ENCODE measurements at regions not wholly inside any gene's neighbourhood (a gene's known extent, or its start where the extent isn't known, plus 50 kb on each side); places are given as distances from the start of the nearest gene placed in this dataset.
A peak's percentile ranks its signal among the peaks of the same experiment; 100 is the strongest.
"Not testable (repeated sequence)": the region's sequence is repeated elsewhere in the genome, so short reads cannot be mapped to it uniquely, and the experiment has no call there.

DNA sequence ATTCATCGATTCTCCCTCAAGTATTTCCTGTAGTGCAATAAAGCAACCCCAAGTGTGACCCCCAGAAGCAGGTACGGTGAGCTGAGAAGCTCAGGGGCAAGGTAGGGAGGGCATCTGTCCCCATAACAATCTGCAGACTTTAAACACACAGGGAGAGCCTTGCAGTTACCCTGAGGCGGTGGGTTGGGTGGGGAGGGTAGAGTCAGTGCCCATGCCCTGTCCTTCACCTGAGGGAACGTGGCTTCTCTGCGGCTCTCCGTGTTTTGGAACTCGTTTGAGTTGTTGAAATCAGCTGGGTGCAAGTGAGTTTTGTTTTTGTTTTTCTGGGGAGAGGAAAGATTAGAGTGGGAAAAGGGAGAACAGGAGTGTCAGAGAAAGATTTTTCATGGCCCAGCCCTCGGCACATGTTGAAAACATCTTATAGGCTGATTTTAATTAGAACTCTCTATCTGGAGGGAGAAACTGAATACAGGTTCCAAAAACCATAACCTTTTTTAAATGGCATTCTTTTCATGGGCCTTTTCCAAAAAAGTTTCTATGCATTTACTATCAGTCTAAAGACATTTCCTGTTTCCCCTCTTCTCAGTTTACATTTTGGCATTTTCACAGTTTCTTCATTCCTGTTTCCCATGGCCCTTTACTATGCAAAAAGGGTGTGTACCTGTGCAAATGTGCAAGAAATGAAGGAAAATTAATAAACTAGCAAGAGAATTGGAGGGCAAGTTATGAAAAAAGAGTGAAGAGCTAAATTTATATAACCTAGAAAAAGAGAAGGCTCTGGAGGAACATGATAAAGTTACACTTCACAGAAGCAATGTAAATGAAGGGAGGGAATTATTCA lies 266.5 kb upstream of the VLDLR start:
- DNase-seq (ENCODE audit: low spot score), result no peak

GRCh38 chr9:2355697-2355983 lies 265.9 kb upstream of the VLDLR start:
- DNase-seq (ENCODE audit: low spot score), result no peak

- peak; percentile 8 for DNase-seq (ENCODE audit: low spot score)
These were observed 265.4 kb upstream of the VLDLR start for GRCh38 chr9:2356041-2356790.

DNA sequence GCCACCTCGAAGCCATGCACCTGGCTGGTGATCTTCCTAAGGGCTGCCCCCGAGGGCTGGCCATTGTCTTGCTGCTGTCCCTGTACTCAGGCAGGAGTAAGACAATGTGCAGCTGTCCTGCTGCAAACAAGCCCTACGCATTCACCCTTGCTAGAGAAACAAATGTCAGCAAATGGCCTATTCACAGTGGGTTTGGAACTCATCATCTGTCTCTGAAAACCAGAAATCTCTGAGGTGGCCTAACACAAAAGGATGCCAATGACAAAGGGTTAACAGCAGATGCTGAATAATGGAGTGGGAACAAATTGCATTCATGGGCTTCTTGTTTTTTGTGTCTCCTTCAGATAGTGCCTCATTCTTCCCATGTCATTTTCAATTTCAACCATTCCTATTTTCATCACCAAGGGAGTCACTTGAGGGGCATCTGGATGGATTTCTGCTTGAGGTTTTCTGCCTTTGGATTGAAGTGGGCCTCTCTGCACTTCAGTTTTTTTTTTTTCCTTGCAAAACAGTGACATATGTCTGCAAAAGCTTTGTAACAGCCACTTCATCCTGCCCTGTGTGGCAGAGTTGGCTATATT lies 261.6 kb upstream of the VLDLR start:
- no peak for DNase-seq (ENCODE audit: low spot score)

DNA sequence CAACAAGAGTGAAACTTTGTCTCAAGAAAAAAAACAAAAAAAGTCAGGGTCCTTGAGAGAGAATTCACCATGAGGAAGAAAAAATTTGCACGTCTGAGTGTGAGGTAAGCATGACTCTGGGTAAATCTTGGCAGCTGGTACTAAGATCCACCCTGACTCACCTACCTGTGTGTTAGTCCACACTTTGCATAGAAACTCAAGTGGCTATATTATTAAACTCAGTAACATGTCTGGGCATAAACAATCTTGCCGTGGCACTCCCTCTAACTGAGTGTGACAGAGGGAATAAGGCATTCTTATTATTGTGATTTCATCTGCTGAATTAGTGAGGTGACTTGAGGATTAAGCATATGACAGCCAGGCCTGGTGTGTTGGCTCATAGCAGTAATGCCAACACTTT lies 259.4 kb upstream of the VLDLR start:
- DNase-seq (ENCODE audit: low spot score), result no peak

- DNase-seq (ENCODE audit: low spot score), result no peak
These were observed 258.3 kb upstream of the VLDLR start for GRCh38 chr9:2363138-2363745.

DNA sequence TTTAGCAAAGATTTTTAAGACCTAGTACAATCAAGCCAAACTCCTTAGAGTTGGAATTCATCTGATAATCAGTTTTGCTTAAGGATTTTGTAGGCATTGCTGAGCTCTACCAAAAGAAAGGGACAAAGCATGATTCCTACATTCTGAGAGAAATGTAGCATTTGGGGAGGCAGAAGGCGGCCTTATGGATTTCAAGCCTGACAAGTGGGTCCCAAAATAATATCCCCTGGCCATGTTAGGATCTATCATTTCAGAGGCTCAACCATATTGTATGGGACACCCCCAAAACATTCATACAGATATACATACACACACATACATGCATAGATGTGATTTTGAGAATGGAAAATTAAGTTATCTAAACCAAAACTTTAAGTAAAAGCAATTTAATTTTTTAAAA lies 257.8 kb upstream of the VLDLR start:
- DNase-seq (ENCODE audit: low spot score), result no peak

DNA sequence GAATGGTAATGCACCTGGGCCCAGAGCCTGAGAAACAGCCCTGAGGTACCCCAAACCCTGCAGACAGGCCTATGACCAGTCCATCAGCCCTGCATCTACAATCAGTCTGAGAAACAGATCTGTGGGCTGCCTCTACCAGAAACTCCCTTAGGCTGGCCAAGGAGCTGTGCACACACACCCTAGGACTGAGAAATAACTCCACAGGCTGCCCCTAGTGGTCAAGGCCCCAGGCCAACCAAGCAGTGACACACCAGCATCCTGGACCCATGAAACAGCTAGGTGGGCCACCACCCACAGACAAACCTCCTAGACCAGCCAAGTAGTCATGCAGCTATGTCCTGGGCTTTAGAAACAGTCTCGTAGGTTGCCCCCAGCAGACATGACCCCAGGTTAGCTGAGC lies 253.6 kb upstream of the VLDLR start:
- no peak for DNase-seq (ENCODE audit: low spot score)

DNA sequence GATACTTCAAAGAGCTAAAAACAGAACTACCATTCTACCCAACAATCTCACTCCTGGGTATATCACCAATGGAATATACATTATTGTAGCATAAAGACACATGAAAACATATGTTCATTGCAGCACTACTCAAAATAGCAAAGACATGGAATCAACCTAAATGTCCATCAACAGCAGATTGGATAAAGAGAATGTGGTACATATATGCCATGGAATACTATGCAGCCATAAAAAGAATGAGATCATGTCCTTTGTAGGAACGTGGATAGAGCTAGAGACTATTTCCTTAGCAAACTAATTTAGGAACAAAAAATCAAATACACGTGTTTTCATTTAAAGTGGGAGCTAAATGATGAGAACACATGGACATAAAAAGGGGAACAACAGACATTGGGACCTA lies 247.9 kb upstream of the VLDLR start:
- no peak for DNase-seq (ENCODE audit: low spot score)

DNA sequence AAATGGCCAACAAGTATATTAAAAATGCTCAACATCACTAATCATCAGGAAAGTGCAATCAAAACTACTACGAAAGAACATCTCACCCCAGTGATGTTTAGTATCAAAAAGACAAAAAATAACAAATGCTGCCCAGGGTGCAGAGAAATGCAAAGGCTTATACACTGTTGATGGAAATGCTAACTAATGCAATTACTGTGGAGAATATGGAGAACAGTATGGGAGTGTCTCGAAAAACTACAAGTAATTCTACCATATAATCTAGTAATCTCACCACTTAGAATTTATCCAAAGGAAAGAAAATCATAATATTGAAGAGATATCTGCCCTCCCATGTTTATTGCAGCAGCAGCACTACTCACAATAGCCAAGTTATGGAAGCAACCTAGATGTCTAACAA lies 246.5 kb upstream of the VLDLR start:
- DNase-seq (ENCODE audit: low spot score), result no peak

DNA sequence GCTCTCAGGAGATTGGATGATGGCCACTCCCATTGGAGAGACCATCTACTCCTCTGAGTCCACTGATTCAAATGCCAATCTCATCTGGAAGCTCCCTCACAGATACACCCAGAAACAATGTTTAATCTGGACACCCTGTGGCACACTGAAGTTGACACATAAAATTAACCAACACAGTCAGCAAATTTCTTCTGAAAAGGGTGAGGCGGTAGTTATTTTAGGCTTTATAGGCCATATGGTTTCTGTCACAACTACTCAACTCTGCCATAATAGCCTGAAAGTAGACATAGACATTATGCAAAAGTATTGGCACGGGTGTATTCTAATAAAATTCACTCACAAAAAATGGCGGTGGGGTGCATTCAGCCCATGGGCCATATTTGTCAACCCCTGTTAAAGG lies 244.5 kb upstream of the VLDLR start:
- DNase-seq (ENCODE audit: low spot score), result no peak

DNA sequence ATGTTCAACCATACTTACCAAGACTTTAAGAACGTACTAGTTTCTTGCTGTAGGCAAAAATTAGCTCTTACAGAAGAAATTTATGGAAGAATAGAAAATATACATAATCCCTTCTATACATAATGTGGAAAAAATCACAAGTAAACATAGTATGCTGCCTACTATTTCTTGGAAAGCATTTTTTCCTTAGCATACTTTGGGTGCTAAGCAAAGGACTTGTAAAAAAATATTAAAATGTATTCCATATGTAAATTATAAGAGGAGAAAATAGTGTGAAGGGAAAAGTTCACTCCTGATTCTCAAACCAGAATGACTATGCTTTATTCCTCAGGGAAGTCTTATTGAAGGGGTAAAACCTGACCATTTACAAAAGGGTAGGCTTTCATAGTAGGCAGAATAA lies 243.8 kb upstream of the VLDLR start:
- no peak for DNase-seq (ENCODE audit: low spot score)

- DNase-seq (ENCODE audit: low spot score), result no peak
These were observed 243.3 kb upstream of the VLDLR start for GRCh38 chr9:2378266-2378665.

GRCh38 chr9:2378816-2379215 lies 242.8 kb upstream of the VLDLR start:
- no peak for DNase-seq (ENCODE audit: low spot score)

- no peak for DNase-seq (ENCODE audit: low spot score)
These were observed 236.8 kb upstream of the VLDLR start for GRCh38 chr9:2384741-2385140.

DNA sequence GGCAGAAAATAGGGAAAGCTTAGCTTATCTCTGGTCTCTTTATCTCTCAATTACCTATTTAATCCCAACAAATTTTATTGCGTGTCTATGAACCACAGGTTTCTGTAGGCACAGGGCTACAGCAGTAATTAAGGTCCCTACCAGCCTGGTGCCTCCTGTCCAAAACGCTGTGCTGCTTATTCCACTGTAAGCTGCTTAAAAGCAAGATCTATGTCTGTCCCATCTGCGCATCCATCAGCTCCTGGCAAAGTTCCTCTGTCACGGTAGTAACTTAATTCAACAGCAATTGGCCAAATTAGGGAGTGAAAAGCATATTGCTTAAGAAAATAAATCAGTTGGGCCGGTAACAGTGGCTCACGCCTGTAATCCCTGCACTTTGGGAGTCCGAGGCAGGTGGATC lies 235.8 kb upstream of the VLDLR start:
- no peak for DNase-seq (ENCODE audit: low spot score)

DNA sequence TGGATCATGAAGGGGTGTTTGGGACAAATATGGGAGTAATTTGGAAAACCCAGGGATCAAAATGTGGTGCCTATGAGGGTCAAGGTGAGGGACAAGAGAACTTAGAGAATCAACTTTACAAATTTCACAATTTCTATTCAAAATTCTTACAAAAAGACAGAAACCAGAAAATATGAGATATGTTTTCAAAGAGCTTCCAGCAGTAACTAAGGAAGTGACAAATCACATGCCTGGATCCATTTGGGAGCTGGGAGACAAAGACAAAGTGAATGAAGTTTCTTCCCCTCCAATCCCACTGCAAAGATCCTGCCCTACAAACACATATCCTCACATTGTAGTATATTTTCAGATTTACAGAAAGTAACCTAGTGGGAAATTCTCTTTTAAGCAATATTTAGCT lies 235.0 kb upstream of the VLDLR start:
- DNase-seq (ENCODE audit: low spot score), result no peak

DNA sequence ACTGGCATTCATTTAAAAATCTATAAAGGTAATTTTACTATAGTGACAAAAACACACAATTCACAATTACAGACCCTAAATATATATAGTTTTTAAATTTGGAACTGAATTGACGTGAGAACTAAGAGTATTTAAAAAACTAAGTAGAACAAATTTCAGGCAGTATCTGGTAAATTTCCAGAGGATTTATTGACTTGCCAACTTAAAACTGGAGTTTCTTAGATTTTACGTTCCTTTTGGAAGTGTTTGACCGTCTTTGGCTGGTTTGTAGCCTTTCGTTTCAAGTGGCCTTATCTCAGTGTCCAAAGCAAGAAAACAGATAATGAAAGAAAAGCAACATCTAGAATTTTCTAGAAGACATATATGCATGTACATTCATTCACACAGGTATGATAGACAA lies 234.4 kb upstream of the VLDLR start:
- DNase-seq (ENCODE audit: low spot score), result no peak

DNA sequence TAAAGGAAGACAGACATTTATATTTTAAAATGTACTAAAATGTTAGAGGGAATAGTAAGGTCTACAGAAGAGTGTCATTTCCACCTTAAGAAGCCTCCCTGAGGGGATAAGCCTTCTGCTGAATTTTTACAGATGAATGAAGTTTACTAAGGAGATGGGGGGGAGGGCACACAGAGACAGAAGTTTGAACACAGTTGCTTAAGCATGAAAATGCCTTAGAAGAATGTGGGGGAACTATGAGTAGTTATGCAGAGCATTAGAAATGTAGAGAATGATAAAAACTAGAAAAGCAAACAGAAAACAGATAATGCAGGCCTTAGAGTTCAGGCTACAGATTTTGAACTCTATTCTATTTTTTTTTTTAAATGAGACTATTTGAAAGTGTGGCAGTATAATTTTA lies 232.2 kb upstream of the VLDLR start:
- no peak for DNase-seq (ENCODE audit: low spot score)

DNA sequence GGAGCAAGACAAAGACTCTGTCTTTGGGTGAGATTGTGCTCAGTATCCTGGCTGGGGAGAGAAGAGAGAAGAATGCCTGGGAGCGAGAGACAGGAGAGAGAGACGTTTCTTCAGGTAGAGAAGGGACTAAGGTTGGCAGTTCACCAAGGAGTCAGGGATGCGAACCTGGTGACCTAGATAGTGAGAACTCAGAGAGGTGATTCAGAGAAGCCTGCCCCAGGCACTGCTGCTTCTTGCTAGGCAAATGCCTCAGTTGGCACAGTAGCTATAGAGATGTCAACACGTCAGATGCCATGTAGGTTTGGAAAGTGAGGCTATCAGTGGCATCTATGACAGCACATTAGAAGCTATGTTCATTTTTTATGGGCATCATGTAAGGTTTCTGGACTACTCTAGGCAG lies 231.6 kb upstream of the VLDLR start:
- DNase-seq (ENCODE audit: low spot score), result no peak

DNA sequence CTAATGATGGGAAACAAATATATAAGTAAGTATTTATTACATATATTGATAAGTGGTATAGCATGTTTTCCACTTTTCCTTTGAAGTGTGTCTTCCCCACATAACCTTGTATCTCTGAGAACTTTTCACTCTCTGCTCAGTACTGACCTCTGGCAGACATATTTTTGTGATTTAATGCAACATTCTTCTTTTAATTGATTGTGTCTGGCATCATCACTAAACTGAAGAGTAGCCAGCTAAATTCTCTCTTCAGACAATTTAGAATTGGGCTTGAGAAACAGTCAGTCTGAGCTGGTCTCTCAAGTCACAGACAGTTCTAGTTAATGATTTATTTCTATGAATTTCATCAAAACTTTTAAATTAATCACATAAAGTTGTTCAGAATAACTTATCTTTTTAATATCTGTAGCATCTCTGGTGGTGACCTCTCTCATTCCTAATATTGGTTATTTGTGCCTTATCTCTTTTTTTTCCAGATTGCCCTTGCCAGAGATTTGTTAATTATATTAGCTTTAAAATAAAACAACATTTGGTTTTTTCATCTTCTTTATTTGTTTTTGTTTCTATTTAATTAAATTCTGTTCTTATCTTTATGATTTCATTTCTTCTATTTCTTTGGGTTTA lies 230.0 kb upstream of the VLDLR start:
- DNase-seq (ENCODE audit: low spot score), result not testable (repeated sequence)

DNA sequence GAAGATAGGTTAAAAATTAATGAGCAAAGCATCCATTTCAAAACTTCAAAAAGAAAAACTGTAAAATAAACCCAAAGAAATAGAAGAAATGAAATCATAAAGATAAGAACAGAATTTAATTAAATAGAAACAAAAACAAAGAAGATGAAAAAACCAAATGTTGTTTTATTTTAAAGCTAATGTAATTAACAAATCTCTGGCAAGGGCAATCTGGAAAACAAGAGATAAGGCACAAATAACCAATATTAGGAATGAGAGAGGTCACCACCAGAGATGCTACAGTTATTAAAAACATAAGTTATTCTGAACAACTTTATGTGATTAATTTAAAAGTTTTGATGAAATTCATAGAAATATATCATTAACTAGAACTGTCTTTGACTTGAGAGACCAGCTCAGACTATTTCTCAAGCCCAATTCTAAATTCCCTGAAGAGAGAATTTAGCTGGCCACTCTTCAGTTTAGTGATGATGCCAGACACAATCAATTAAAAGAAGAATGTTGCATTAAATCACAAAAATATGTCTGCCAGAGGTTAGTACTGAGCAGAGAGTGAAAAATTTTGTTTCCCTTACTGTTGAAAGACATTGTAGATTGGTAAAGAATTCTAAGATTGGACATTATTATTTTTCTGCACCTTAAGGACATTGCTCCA lies 227.4 kb upstream of the VLDLR start:
- DNase-seq (ENCODE audit: low spot score), result not testable (repeated sequence)
